ENCODE measurements at regions not wholly inside any gene's neighbourhood (a gene's known extent, or its start where the extent isn't known, plus 50 kb on each side); places are given as distances from the start of the nearest gene placed in this dataset.

- H3K4me3 ChIP-seq (ENCODE audit: low read depth, low read length), result no peak overlapping the region
- no peak for TF ChIP-seq CTCF (IDR thresholded peaks at IDR 0.05; ENCODE audit: borderline replicate concordance, insufficient read depth, low read depth, low read length)
Measured at GRCh38 chr12:69102856-69103255, 136.5 kb upstream of the CPSF6 start.

DNA sequence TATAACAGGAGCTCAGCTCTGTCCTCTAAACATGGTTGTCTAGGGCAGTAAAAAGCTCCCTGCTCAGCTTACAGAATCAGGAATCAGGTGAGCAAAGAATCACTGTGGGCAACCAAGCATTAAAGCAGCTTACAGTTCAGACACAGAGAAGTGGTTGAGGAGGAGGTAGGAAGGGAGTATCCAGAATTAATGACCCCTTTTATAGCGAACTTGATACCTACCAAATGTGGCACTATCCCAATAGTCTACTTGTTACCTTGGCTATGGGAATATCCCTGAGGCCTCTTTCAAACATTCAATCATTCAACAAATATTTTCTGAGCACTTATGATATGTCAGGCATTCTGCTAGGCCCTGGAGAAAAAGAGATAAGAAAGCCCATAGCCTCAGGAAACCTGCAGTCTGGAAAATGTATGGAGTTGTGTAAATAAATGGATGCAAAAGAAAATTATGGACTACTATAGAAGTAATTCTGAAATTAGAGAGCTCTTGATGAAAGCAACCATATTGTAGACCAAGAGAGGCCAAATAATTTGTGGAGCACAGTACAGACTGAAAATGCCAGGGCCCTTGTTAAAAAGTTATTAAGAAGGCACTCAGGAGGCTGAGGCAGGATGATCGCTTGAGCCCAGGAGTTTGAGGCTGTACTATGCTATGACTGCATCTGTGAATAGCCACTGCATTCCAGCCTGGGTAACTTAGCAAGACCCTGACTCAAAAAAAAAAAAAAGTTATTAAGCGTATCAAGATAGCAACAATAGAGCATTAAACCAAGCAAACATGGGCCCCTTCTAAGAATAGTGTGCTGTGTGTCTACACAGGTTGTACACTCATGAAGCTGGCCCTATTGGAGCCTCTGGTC, 134.0 kb upstream of the CPSF6 start:
- H3K4me3 ChIP-seq (ENCODE audit: low read depth, low read length), result no peak overlapping the region
- TF ChIP-seq CTCF (IDR thresholded peaks at IDR 0.05; ENCODE audit: borderline replicate concordance, insufficient read depth, low read depth, low read length), result no peak

DNA sequence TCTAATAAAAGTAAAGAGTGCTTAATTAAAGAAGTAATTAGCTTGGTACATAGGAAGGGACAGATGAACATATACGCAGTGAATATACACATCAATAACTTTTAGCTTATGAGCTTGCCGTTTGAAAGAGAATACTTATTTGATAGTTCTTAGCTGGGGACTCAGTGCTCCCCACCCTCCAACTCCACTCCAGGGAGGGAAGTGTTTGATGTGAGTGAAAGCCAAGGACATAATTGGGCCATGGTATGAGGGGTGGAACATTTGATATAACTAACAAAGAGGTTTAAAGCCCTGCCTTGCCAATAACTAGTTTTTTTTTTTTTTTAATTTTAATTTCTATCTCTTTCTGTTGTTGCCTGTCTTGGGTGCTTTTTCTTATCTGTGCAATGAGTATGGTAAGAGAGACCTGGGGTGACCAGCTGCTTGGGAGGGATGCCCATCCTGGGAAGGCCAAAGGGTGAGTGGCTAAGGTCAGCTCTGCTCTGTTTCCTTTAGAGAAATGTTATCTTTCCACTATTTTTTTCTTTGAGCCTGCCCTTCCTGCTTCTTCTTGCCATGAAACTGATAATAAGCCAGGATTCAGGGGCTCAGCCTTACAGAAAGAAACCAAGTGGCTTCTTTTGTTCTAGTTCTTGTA, 132.8 kb upstream of the CPSF6 start:
- no peak overlapping the region for H3K4me3 ChIP-seq (ENCODE audit: low read depth, low read length)
- no peak for TF ChIP-seq CTCF (IDR thresholded peaks at IDR 0.05; ENCODE audit: borderline replicate concordance, insufficient read depth, low read depth, low read length)

- TF ChIP-seq CTCF (IDR thresholded peaks at IDR 0.05; ENCODE audit: borderline replicate concordance, insufficient read depth, low read depth, low read length), result no peak
Measured at GRCh38 chr12:69107541-69107940, 131.8 kb upstream of the CPSF6 start.

DNA sequence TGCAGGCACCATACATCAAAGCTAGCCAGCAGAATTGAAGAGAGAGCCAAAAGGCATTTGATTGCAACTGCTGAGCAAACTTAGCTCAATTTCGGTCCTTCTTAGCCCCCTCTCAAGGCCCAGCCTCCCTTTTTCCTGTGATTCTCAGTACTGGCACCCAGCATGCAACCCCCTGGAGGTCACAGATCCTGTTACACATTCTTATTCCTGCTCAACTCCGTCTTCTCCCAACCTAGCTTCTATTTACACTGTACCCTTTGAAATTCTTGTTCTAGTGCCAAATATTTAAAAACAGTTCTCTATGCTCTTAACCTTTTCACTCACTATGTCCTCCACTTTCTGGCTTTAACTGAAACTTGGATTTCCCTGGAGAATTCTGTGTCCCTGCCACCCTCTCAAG, 131.3 kb upstream of the CPSF6 start:
- H3K4me3 ChIP-seq (ENCODE audit: low read depth, low read length), result no peak overlapping the region
- no peak for TF ChIP-seq CTCF (IDR thresholded peaks at IDR 0.05; ENCODE audit: borderline replicate concordance, insufficient read depth, low read depth, low read length)

More at GRCh38 chr12:69107541-69107940, 131.8 kb upstream of the CPSF6 start:
- H3K4me3 ChIP-seq (ENCODE audit: low read depth, low read length), result no peak overlapping the region

- no peak overlapping the region for H3K4me3 ChIP-seq (ENCODE audit: low read depth, low read length)
- TF ChIP-seq CTCF (IDR thresholded peaks at IDR 0.05; ENCODE audit: borderline replicate concordance, insufficient read depth, low read depth, low read length), result no peak
Measured at GRCh38 chr12:69112616-69113015, 126.8 kb upstream of the CPSF6 start.

DNA sequence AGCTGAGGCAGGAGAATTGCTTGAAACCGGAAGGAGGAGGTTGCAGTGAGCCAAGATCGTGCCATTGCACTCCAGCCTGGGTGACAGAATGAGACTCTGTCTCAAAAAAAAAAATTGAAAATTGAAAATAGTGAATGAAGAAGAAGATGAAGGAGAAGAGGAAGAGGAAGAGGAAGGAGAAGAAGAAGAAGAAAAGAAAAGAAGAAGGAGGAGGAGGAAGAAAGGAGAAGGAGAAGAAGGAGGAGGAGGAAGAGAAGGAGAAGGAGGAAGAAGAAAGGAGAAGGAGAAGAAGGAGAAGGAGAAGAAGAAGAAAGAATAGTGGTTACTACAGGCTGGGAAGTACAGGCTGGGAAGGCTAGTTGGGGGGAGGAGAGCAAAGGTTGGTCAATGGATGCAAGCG, 124.3 kb upstream of the CPSF6 start:
- no peak overlapping the region for H3K4me3 ChIP-seq (ENCODE audit: low read depth, low read length)
- no peak for TF ChIP-seq CTCF (IDR thresholded peaks at IDR 0.05; ENCODE audit: borderline replicate concordance, insufficient read depth, low read depth, low read length)

All from GM12875 (cell line).